GM04504 (cell line): ENCODE measurements at regions not wholly inside any gene's neighbourhood (a gene's known extent, or its start where the extent isn't known, plus 50 kb on each side); places are given as distances from the start of the nearest gene placed in this dataset.
"Not testable (repeated sequence)": the region's sequence is repeated elsewhere in the genome, so short reads cannot be mapped to it uniquely, and the experiment has no call there.

Source experiments
- DNase-seq: peaks from one replicate; pipeline ENCODE4 v3.0.0-alpha.2; 2012; ENCODE audit warnings: low read depth

DNA sequence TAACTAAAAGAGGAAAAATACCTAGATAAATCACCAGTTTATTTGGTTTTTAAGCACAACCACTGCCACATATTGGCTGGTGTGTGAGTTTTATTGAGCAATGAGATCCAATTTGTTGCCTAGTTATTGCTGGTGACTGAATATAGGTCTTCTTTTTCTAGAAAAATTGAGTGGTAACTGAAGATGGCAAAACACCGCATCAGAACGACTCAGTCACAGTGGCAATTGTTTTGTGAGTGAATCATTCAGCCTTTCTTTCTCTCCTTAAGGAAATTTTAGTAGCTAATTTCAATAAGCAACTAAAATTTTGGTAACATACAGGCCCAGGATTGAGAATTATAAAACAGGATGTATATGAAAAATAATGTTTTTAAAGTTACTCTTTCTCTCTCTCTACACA is 533.0 kb downstream of the KCNA4 start:
- DNase-seq: no peak

DNA sequence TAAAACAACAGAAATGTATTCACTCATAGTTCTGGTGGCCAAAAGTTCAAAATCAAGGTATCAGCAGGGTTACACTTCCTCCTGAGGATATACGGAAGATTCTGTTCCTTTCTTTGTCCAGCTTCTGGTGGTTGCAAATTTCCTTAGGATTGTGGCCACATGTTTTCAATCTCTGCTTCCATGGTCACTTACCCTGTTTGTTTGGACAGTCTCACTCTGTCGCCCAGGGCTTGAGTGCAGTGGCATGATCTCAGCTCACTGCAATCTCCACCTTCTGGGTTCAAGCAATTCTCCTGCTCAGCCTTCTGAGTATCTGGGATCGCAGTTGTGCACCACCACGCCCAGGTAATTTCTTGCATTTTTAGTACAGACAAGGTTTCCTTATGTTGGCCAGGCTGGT is 534.3 kb downstream of the KCNA4 start:
- DNase-seq: no peak

DNA sequence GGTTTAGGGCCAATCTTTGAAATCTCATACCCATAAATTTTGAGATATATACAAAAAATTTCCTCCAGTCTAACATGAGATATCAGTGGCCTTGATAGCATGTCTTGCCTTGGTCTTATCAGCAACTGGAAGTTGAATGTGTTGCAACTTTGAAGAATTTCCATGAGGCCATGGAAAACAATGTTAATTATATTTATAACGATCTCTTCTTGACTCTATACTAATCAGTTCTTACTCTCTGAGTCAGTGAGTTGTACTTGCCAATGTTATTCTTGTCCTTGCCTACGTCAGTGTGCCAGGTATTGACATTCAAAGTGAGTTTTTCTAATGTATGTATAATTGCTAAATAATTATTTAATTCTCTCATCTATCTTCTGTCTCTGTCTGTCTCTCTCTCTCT is 535.1 kb downstream of the KCNA4 start:
- DNase-seq: no peak

DNA sequence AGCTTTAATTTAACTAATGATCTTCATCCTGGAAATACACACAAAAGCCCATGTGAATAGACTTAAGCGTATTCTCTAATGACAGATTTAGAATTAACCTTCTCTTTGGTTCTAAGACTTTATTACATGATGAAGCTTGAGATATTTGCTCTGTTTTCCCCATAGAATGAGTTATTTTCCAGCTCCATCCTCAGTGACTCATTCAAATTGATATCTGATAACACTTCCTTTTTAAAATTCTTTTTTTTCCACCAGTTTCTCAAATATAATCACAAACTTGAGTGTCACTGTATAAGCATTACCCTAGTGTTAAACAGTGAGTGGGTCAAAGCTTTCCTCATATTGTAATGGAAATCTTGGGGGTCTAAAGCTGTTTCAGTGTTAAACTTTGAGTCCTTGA is 535.8 kb downstream of the KCNA4 start:
- no peak for DNase-seq

DNA sequence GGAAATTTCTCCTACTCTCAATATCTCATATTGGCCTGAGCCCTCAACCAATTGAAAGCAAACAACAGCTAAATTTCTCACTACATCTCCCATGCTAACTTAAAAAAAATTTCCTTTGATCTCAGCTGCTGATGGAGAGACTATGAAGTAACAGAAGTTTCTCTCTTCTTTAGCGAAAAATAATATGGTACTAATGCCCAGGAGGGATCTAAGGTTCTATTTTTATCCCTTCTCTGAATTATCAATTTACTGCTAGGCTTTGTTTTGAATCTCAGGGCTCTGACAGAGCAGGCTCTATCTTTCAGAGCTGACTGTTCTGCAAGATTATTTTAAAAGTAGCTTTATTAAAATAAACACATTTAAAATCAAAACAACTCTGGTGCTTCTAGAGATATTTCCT is 558.6 kb downstream of the KCNA4 start:
- no peak for DNase-seq

DNA sequence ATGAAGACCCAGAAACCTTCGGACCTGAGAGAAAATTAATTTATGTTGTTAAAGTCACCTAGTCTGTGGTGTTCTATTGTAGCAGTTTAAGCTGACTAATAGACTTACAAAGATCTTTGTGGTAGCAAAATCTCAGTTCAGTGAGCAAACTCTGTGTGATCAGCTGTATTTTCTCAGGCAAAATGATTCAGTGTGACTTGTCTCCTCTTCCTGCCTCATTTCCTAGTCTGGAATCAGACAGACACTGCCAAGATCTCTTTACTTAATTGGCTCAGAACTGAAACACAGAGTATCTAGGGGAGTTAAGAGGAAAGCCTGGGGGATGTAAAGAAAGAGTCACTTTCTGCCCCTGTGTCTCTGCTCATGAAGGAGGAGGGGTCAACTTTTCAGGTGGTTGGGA is 564.7 kb downstream of the KCNA4 start:
- peak; percentile 6 for DNase-seq

DNA sequence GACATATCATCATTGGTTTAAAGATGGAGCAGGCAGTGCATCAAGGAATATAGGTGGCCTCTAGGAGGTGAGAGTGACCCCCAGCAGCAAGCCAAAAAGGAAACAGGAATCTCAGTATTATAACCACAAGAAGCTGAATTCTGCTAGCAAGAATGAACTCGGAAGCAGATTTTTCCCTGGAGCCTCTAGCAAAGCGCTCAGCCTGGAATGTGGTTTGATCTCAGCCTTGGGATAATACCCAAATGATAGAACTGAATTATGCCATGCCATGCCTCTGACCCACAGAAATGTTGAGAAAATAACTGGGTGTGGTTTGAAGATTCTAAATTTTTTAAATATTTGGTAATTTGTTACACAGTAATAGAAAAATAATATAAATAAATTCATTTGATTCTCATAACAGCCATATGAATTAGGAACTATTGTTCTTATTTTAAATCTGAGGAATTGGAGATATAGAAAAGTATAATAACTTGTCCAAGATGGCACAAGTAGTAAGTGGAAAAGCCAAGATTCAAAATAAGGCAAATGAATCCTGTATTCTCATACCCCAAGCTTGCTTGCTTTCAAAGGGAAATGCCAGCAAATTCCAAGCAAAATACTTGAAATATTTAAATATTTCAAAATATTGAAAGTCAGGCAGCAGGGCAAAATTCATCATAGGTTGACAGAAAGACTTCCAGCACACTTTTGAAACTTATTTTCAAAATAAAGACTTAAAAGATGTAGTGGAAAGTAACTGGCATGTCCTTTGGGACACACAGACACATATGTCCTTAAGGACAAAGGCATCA is 567.4 kb downstream of the KCNA4 start:
- DNase-seq: no peak

DNA sequence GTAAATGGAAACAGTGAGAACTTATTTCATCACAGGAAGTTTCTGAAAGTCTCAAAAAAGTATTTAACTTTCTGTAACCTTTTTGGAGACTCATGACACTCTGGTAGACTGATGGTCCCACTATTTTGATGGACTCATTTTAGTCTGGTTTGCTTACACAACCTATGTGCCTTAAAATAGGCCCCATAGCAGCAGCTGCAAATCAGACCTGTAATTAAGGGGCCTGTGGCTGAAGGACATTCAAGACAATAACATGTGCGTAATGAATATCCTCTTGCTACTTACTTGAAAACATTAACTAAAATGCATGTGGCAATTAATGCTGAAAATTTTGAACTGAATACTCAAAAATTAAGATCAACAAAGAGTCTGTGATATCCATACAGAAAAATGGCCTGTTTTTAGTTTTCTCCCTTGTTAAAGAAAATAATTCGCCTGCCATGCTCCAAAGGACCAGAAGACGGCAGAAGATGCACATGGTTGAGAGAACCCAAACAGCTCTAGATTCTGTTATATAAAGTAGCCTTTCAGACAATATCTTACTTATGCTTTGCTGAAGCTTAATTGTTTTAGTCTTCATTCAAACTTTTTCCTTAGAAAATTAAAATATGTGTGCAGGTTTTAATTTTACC is 568.5 kb downstream of the KCNA4 start:
- no peak for DNase-seq

DNA sequence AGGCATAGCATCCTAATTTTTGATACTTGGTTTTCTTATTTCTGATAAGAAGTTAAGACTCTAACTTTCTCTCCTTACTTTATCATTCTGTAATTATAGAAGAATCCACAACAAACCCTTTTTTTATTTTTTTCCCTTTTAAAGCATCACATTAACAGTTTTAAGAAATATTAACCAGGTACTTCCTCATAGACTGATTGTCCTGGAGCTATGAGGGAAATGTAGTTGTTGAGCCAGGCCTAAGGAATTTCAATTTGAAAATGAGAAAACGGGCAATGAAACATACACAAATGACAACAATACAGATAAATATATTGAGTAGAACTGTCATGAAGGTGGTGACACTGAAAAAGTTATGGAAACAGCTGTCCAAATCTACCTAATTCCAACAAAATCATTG is 569.0 kb downstream of the KCNA4 start:
- DNase-seq: no peak

DNA sequence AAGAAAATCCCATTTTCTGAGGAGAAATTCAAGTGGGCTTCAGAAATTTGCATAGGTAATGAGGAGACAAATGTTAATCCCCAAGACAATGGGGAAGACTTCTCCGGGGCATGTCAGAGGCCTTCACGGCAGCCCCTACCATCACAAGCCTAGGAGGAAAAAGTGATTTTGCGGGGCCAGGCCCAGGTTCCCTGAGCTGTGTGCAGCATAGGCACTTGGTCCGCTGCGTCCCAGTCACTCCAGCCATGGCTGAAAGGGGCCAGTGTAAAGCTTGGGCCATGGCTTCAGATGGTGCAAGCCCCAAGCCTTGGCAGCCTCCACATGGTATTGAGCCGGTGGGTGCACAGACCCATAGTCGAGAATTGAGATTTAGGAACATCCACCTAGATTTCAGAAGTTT is 570.7 kb downstream of the KCNA4 start:
- DNase-seq: no peak

DNA sequence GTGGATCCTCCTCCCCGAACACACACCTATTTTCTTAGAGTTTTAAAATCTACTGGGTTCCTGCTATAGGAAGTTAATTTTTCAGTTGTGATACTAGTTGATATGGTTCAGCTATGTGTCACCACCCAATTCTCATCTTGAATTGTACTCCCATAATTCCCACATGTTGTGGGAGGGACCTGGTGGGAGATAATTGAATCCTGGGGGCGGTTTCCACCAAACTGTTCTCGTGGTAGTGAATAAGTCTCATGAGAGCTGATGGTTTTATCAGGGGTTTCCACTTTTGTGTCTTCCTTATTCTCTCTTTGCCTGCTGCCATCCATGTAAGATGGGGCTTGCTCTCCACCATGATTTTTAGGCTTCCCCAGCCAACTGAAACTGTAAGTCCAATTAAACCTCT is 571.6 kb downstream of the KCNA4 start:
- DNase-seq: not testable (repeated sequence)

DNA sequence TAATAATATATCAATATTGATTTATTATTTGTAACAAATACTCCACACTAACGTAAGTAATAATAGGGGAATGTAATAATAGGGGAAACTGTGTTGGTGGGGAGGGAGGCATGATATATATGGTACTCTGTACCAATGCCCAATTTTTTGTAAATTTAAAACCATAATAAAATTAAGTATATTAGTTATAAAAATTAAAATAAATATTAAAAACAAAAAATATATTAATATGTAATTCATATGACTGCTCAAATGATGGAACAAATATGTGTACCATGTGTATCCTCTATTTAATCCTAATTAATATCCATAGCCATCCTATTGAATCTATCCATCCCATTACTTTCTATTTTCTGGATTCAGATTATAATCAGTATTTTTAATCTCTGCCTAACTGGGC is 578.0 kb downstream of the KCNA4 start:
- no peak for DNase-seq

DNA sequence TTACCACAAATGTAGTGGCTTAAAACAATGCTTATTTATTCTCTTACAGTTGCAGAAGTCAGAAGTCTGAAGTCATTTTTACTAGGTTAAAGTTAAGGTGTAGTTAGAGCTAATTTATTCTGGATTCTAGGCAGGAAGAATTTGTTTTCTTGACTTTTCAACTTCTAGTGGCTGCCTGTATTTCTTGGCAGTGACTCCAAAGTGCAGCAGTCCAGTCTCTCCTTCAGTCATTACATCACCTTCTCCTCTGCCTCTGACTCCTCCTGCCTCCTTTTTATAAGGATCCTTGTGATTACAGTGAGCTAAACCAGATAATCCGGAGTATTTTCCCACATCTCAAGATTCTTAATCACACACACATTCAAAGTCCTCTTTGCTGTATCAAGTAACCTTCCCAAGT is 581.4 kb downstream of the KCNA4 start:
- no peak for DNase-seq

DNA sequence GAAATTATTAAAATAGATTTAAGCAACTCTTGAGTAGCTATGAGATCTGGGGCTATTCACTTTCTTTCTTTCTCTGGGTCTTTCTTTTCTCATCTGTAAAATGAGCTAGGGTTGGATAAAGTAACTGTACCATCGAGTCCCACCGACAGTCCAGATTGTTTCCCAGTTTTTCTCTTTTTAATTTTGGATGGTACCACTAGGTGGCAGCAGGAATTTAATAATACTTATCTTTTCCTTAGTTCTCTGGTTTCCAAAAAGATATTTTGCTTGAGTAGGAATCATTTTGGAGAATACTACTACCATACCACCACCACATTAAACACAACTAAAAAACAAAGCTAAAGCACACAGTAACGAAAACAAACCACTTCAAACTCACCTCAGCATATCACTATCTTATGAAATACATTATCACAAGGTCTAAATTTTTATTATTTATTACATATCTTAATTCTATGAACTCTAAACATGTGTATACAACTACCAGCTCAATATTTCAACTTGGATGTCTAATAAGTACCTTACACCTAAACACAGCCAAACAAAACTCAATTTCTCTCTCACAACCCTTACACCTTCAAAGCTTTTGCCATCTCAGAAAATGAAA is 584.0 kb downstream of the KCNA4 start:
- DNase-seq: no peak

DNA sequence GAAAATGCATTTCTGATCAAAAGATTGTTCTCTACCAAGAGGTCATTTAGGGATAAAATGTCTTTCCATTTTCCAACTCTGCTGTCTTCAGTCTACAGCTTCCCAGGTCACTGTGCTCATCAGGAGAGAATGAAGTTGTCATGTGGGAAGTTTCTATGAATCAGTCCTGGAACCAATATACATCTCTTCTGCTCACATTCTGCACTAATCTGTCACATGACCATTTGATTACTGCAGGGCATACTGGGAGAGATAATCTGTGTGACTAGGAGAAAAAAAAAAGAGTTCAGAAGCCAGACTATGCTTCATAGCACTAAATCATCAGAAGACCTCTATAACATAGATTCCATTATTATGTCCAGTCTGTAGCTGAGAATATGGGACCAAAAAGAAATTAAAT is 611.5 kb downstream of the KCNA4 start:
- no peak for DNase-seq

DNA sequence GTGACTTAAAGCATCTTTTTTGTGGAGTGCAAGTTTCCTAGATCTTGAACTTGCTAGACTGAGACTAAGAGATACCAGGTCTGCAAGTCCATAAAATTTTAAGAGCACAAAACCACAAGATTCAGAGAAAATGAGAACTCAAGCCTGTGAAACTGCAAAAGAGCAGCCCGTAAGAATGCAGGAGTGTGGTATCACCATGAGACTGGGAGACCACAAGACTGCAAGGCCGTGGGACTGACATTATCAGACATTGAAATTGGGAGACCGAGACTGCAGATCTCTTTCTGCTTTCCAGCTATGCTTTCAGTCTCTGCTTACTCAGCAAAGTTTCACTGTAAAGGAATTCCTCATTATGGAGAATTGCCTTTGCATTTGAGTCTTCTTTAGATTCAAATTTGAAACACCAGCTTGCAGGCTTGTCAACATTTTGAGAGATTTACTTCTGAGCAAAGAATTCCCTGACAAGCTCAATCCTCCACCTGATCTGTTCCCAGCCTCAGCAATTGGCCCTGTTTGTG is 621.2 kb downstream of the KCNA4 start:
- DNase-seq: no peak

DNA sequence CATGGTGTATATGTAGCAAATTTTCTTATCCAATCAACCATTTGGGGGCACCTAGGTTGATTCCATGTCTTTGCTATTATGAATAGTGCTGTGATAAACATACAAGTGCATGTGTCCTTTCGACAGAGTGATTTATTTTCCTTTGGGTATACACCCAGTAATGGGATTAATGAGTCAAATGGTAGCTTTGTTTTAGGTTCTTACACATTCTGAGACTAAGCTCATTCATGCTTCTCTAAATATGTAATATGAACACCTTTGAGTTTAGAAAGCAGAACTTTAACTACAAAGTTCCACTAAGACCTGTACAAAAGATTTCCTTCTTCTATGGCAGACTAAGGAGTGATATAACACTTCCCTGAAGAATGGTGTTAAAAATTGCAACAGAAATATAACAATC is 627.0 kb downstream of the KCNA4 start:
- DNase-seq: no peak

DNA sequence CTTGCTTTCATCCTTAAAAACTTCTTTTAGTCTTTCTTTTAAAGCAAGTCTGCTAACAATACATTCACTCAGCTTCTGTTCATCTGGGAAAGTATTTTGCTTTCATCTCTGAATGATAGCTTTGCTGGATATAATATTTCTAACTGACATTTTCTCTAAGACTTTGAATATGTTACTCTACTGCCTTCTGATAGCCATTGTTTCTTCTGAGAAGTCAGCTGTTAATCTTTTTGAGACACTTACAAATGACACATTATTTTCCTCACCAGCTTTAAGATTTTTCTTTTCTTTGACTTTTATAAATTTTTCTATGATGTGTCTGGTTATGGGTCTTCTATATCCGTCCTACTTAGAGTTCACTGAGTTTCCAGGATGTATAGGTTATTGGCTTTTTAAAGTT is 643.1 kb downstream of the KCNA4 start:
- no peak for DNase-seq

DNA sequence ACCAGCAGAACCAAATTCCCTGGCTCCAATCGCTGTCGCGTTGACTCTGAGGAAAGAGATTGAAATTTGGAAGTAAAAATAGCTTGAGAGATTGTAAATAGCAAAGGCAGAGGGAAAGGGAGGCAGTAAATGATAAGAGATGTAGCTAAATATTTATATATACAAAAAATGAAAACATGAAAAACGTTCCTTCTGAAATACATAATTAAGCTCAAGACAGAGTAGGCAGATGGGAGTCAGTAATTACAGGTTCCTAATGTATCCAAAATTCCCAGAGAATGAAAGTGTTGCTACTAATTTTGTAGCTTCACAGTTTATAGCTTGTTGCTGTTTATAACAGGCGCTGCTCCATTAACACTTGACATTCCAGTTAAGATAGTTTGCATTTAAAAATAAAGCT is 648.7 kb downstream of the KCNA4 start:
- DNase-seq: no peak

DNA sequence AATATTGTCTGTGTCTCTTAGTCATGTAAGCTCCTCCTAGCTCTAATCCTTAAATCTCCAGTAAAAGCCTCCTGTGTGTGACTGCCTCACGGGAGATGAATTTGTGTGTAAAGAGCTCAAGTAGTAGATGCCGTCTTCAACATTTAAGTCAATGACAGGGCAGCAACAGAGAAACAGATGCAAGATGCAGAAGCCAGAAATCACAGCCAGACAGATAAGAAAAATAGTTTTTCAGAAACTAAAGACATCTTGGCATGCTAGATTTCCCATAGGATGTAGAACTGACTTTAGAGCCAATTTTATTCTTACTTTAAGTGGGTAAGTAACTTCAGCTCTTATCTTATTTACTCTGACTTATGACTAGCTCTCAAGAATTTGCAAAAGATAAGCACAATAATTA is 652.8 kb downstream of the KCNA4 start:
- DNase-seq: no peak

DNA sequence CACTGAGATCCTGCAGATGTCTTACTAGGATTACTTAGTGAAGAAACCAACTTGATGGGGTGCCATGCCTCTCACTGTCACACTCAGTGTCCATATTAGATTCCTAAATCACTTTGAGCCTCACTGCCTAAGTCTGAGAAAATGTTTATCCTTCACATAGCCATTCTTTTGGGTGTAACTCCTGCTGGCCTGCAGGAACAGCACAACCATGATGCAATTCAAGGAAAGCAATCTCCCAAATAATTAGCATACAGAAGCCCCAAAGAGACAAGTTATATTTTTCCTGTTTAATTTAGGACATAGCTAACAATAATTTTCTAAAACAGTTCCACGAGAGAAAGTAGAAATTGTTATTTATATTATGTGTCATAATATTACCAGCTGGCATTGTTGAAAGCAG is 655.5 kb downstream of the KCNA4 start:
- no peak for DNase-seq

DNA sequence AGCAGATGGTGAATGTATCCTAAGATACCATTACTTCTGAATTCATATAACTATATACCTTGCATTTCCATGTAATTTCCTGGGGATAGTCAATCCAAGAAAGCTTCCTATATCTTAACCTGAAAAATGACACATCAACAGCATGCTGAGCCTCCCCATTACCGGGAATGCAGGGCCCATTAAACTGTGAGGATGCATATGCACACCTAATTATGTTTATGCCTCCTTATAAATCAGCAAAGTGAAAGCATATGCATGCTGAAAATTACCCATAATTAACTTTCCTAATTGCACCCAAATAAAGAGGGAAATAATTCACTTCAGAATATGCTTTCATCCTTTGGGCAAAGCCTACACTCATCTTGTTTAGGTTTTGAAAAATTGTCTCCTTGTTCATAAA is 663.0 kb downstream of the KCNA4 start:
- DNase-seq: no peak

DNA sequence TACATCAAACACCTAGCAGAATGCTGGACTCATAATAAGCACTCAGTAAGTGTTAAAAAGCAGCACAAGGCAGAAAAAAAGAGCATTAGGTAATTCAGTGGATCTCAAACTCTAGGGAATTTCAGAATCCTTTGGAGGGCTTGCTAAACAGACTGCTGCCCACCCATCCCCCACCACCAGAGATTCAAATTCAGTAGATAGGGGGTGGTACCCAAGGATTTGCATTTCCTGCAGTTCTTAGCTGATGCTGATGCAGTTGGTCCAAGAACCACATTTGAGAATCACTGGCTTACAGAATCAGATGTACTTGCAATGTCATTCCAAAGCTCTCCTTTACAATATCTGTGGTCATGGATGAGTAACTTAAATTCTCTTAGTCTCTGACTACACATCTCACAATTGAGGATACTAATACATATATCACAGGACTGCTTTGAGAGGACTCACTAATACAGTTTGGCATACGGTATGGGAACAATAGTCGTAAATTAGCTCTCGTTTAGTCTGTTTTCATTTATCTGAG is 664.5 kb downstream of the KCNA4 start:
- no peak for DNase-seq
